ENCODE measurements at regions not wholly inside any gene's neighbourhood (a gene's known extent, or its start where the extent isn't known, plus 50 kb on each side); places are given as distances from the start of the nearest gene placed in this dataset.

- TF ChIP-seq RAD21 (IDR thresholded peaks at IDR 0.05; ENCODE audit: low read depth), result no peak
- TF ChIP-seq EP300 (IDR thresholded peaks at IDR 0.05; ENCODE audit: borderline replicate concordance), result no peak
Observed at GRCh38 chr3:145817870-145818483, 343.0 kb downstream of the PLOD2 start.
